ENCODE measurements at regions not wholly inside any gene's neighbourhood (a gene's known extent, or its start where the extent isn't known, plus 50 kb on each side); places are given as distances from the start of the nearest gene placed in this dataset.

DNA sequence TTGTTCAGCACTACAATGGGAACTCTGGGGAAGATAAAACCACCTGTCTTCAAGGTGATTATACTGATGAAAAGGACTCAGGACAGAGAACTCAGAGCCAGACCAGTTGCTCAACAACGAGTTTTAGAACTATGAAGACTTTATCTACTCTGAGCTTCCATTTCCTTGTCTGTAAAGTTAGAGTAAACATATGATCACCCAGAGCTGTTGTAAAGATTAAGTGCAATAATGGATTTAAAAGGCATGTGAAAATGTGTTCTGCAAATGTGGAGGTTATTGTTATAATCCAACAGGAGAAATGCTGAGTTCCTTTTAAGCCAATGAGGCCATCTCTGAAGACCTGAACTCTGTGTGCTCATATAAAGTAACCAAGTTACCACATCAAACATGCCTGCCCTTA, 139.7 kb upstream of the CMC1 start:
- intact Hi-C loops (cut with micrococcal nuclease; ENCODE audit: unreplicated experiment) (no loop called here), in situ Hi-C loops (cut with HindIII; ENCODE audit: extremely low pct_ligation_motif_present, low pct_unique_long_range_greater_than_20kb) (no loop called here)
- Histone ChIP-seq H2AFZ (ENCODE audit: low read length) (no peak overlapping the region), H3K9me3 (ENCODE audit: low read length) (peaks cover 20% of the 10 kb centered on the region; the same call in 1 of the 2 replicates), H3K4me1 (ENCODE audit: insufficient read depth, low read length) (no peaks in the 10 kb centered on the region), H3K4me3 (replicated peaks in 1 of 3; ENCODE audit: insufficient read depth in 1 of 3, low read depth in 2 of 3, low read length in 3 of 3) (no peak overlapping the region), H4K20me1 (ENCODE audit: insufficient read depth, low read length) (no peaks in the 10 kb centered on the region), H3K9ac (ENCODE audit: insufficient read depth, low read depth, low read length) (no peak overlapping the region), H3K4me2 (ENCODE audit: low read depth, low read length) (no peak overlapping the region), H3K27ac (ENCODE audit: extremely low read length, insufficient read depth, low read length) (no peak overlapping the region), H3K79me2 (ENCODE audit: insufficient read depth, low read length) (no peaks in the 10 kb centered on the region), H3K27me3 (ENCODE audit: control insufficient read depth in 1 of 2, insufficient read depth in 2 of 2, low read length in 2 of 2) (no peaks in the 10 kb centered on the region), H3K36me3 (replicated peaks in 1 of 2; ENCODE audit: control insufficient read depth in 1 of 2, insufficient read depth in 2 of 2, low read length in 2 of 2) (no peaks in the 10 kb centered on the region)
- no TSS peak for BruUV-seq (replicated peaks)
- ChIA-PET CTCF (ENCODE audit: low intra/inter-chr PET ratio, low total read pairs) (no interaction called here), POLR2A (no interaction called here)
- TF ChIP-seq, protein P1, sequence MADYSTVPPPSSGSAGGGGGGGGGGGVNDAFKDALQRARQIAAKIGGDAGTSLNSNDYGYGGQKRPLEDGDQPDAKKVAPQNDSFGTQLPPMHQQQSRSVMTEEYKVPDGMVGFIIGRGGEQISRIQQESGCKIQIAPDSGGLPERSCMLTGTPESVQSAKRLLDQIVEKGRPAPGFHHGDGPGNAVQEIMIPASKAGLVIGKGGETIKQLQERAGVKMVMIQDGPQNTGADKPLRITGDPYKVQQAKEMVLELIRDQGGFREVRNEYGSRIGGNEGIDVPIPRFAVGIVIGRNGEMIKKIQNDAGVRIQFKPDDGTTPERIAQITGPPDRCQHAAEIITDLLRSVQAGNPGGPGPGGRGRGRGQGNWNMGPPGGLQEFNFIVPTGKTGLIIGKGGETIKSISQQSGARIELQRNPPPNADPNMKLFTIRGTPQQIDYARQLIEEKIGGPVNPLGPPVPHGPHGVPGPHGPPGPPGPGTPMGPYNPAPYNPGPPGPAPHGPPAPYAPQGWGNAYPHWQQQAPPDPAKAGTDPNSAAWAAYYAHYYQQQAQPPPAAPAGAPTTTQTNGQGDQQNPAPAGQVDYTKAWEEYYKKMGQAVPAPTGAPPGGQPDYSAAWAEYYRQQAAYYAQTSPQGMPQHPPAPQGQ (CRISPR knock-in tag; IDR thresholded peaks at IDR 0.05; ENCODE audit: borderline replicate concordance) = no peak
- TF ChIP-seq ZNF615 (CRISPR knock-in tag; IDR thresholded peaks at IDR 0.05; ENCODE audit: borderline replicate concordance) = no peak
- TF ChIP-seq, protein P2, sequence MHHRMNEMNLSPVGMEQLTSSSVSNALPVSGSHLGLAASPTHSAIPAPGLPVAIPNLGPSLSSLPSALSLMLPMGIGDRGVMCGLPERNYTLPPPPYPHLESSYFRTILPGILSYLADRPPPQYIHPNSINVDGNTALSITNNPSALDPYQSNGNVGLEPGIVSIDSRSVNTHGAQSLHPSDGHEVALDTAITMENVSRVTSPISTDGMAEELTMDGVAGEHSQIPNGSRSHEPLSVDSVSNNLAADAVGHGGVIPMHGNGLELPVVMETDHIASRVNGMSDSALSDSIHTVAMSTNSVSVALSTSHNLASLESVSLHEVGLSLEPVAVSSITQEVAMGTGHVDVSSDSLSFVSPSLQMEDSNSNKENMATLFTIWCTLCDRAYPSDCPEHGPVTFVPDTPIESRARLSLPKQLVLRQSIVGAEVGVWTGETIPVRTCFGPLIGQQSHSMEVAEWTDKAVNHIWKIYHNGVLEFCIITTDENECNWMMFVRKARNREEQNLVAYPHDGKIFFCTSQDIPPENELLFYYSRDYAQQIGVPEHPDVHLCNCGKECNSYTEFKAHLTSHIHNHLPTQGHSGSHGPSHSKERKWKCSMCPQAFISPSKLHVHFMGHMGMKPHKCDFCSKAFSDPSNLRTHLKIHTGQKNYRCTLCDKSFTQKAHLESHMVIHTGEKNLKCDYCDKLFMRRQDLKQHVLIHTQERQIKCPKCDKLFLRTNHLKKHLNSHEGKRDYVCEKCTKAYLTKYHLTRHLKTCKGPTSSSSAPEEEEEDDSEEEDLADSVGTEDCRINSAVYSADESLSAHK (CRISPR knock-in tag; IDR thresholded peaks at IDR 0.05; ENCODE audit: borderline replicate concordance) = no peak
- no peak for TF ChIP-seq PLRG1 (conservative IDR thresholded peaks at IDR 0.05)
- no peak for TF ChIP-seq RARA (CRISPR knock-in tag; IDR thresholded peaks at IDR 0.05)
- TF ChIP-seq, protein P3, sequence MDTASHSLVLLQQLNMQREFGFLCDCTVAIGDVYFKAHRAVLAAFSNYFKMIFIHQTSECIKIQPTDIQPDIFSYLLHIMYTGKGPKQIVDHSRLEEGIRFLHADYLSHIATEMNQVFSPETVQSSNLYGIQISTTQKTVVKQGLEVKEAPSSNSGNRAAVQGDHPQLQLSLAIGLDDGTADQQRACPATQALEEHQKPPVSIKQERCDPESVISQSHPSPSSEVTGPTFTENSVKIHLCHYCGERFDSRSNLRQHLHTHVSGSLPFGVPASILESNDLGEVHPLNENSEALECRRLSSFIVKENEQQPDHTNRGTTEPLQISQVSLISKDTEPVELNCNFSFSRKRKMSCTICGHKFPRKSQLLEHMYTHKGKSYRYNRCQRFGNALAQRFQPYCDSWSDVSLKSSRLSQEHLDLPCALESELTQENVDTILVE (CRISPR knock-in tag; IDR thresholded peaks at IDR 0.05) = no peak
- TF ChIP-seq, protein P4, sequence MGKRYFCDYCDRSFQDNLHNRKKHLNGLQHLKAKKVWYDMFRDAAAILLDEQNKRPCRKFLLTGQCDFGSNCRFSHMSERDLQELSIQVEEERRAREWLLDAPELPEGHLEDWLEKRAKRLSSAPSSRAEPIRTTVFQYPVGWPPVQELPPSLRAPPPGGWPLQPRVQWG (CRISPR knock-in tag; IDR thresholded peaks at IDR 0.05; ENCODE audit: borderline replicate concordance, low read depth) = no peak
- no peak for TF ChIP-seq CHD4 (IDR thresholded peaks at IDR 0.05; ENCODE audit: borderline replicate concordance, low read length)
- no peak for TF ChIP-seq NCOA2 (CRISPR knock-in tag; IDR thresholded peaks at IDR 0.05)
- no peak for TF ChIP-seq ZNF781 (CRISPR knock-in tag; IDR thresholded peaks at IDR 0.05; ENCODE audit: borderline replicate concordance, not compliant biosample characterization)
- TF ChIP-seq, protein P5, sequence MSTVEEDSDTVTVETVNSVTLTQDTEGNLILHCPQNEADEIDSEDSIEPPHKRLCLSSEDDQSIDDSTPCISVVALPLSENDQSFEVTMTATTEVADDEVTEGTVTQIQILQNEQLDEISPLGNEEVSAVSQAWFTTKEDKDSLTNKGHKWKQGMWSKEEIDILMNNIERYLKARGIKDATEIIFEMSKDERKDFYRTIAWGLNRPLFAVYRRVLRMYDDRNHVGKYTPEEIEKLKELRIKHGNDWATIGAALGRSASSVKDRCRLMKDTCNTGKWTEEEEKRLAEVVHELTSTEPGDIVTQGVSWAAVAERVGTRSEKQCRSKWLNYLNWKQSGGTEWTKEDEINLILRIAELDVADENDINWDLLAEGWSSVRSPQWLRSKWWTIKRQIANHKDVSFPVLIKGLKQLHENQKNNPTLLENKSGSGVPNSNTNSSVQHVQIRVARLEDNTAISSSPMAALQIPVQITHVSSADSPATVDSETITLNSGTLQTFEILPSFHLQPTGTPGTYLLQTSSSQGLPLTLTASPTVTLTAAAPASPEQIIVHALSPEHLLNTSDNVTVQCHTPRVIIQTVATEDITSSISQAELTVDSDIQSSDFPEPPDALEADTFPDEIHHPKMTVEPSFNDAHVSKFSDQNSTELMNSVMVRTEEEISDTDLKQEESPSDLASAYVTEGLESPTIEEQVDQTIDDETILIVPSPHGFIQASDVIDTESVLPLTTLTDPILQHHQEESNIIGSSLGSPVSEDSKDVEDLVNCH (CRISPR knock-in tag; IDR thresholded peaks at IDR 0.05) = no peak
- 0% methylated on average over 1 of the region's 1 CpG for WGBS (ENCODE audit: low lambda C conversion rate)
- no peak for DNase-seq (ENCODE audit: low spot score)
- no peak for ATAC-seq
- no peak for FAIRE-seq

All from HepG2 (cell line).